ENCODE measurements at regions not wholly inside any gene's neighbourhood (a gene's known extent, or its start where the extent isn't known, plus 50 kb on each side); places are given as distances from the start of the nearest gene placed in this dataset.
A peak's percentile ranks its signal among the peaks of the same experiment; 100 is the strongest.

DNA sequence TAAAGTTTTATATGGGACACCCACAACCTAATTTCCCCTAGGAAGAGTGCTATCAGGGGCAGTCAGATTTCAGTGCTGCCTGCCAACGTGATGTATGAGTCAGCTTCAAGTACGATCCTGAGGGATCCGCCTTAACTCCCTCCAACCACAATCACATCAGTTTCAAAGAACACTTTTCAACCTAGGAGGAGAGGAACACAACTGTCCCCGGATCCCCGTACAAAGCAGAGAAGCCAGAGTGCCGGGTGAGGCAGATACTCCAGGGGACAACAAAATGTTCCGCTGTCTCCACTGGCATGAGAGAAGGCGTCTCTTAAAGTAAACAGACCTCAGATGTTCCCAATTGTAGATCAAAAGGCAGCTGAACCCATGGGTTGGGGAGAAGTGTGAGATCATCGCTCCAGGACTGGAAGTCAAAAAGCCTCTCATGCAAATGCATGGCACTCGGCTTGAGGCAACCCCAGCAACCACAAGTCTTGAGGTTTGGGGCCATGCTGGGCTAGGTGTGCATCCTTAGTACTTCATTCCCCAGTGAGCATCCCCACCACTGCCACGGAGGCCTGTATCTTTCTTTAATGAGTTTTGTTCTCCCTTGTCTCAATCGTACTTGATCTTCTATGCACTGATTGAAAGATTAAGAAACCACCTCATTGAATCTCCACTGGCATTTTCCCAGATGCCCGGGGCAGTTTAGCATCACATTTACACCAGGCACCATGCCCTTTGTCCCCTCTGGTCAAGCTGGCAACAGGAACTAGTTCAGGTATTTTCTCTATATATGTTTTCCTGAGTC lies 91.0 kb upstream of the CCBE1 start:
- no peaks in the 10 kb centered on the region for H3K9me3 ChIP-seq
- DNase-seq: no peak
- TF ChIP-seq, protein P1, sequence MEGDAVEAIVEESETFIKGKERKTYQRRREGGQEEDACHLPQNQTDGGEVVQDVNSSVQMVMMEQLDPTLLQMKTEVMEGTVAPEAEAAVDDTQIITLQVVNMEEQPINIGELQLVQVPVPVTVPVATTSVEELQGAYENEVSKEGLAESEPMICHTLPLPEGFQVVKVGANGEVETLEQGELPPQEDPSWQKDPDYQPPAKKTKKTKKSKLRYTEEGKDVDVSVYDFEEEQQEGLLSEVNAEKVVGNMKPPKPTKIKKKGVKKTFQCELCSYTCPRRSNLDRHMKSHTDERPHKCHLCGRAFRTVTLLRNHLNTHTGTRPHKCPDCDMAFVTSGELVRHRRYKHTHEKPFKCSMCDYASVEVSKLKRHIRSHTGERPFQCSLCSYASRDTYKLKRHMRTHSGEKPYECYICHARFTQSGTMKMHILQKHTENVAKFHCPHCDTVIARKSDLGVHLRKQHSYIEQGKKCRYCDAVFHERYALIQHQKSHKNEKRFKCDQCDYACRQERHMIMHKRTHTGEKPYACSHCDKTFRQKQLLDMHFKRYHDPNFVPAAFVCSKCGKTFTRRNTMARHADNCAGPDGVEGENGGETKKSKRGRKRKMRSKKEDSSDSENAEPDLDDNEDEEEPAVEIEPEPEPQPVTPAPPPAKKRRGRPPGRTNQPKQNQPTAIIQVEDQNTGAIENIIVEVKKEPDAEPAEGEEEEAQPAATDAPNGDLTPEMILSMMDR (IDR thresholded peaks at IDR 0.05): no peak
- H3K27me3 ChIP-seq (ENCODE audit: low read depth): no peaks in the 10 kb centered on the region
- no peak overlapping the region for H3K27ac ChIP-seq
- ATAC-seq: no peak
- intact Hi-C loops (cut with DNase I): no loop called here
- no peak overlapping the region for H3K4me3 ChIP-seq
- no peaks in the 10 kb centered on the region for H3K36me3 ChIP-seq
- H3K4me1 ChIP-seq: no peaks in the 10 kb centered on the region

DNA sequence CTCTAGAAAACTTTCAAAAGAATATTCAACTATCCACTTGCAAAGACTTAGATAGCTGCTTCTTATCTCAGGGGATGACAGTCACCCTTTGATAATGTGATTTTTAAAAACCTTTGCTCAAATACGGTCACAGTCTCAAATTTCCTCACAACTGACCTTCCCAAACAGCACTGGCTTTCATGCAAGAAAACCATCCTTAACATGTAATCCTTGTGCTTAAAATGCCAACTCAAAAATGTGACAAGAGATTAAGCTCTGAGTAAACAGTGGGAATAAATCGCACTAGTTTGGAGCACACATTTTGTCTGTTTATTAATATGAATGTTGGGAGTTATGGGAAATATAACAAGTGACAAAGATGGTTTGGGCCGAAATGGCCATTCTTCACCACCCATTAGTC lies 87.5 kb upstream of the CCBE1 start:
- H3K36me3 ChIP-seq: no peaks in the 10 kb centered on the region
- DNase-seq (no peak), ATAC-seq (no peak)
- no peaks in the 10 kb centered on the region for H3K27me3 ChIP-seq (ENCODE audit: low read depth)
- no peaks in the 10 kb centered on the region for H3K4me1 ChIP-seq
- TF ChIP-seq, protein P1 (IDR thresholded peaks at IDR 0.05): no peak
- no peak overlapping the region for H3K27ac ChIP-seq
- H3K9me3 ChIP-seq: no peaks in the 10 kb centered on the region
- H3K4me3 ChIP-seq: no peak overlapping the region
- intact Hi-C loops (cut with DNase I): no loop called here

DNA sequence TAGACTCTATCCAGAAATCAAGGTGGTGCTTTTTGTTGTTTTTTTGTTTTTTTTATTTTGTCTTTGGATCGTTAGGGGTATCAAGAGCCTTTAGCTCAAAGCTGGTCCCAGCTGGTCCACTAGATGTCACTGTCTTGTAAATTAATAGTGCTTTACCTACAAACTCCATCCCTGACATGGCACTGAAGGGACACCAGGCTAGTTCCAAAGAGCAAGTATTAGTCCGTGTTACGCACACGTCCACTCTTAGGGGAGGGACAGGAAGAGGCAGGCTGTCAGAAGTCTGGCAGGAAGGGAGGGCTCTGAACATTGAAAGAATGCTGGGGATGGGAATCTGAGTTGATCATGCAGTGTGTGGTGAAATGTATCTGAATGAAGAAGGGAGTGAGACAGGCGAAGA lies 85.9 kb upstream of the CCBE1 start:
- DNase-seq (no peak), ATAC-seq (no peak)
- Histone ChIP-seq H3K4me1 (no peaks in the 10 kb centered on the region), H3K36me3 (no peaks in the 10 kb centered on the region), H3K27ac (no peak overlapping the region), H3K27me3 (ENCODE audit: low read depth) (no peaks in the 10 kb centered on the region), H3K9me3 (no peaks in the 10 kb centered on the region), H3K4me3 (no peak overlapping the region)
- TF ChIP-seq, protein P1 (IDR thresholded peaks at IDR 0.05): peak; percentile 23
- intact Hi-C loops (cut with DNase I): no loop called here

DNA sequence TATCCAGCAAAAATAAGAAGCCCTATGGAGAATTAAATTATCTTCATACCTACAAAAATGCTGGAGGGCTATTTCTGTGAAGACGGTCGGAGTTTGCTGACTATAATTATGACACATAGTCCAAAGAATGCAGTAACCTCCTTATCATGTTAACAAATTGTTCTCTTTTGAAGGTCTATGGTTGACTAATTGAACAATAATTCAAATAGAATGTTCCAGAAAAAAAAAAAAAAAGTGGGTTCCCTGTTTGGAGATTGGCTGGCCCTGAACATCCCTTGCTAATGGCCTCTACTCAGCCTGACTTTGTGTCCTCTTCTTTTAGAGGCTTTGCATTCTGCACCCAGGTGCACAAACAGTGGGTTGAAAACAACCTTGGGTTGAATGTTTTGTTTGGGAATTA lies 82.8 kb upstream of the CCBE1 start:
- no peak overlapping the region for H3K27ac ChIP-seq
- no peak for ATAC-seq
- no peak overlapping the region for H3K4me3 ChIP-seq
- peaks cover 4% of the 10 kb centered on the region for H3K9me3 ChIP-seq
- H3K36me3 ChIP-seq: no peaks in the 10 kb centered on the region
- intact Hi-C loops (cut with DNase I): no loop called here
- no peaks in the 10 kb centered on the region for H3K4me1 ChIP-seq
- DNase-seq: no peak
- TF ChIP-seq, protein P1 (IDR thresholded peaks at IDR 0.05): no peak
- H3K27me3 ChIP-seq (ENCODE audit: low read depth): no peaks in the 10 kb centered on the region

DNA sequence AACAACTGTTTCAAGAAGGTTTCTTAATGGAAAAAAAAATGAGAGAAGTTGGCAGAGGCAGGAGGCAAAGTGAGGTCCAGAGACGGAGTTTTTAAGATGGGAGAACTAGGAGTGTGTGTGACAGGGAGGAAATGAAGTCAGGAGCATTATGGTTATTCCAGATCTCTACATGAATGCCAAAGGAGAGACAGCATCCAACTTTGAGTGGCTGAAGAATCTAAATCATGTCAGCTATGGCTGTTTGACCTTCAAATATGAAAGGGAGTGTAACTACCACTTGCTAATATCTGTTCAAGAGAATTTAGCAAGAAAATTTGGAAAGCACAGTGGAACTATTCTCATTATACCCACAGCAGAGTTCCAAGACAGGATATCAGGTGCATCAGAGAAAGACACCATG lies 81.2 kb upstream of the CCBE1 start:
- Histone ChIP-seq H3K9me3 (peaks cover 4% of the 10 kb centered on the region), H3K4me3 (no peak overlapping the region), H3K27ac (no peak overlapping the region), H3K27me3 (ENCODE audit: low read depth) (no peaks in the 10 kb centered on the region), H3K4me1 (no peaks in the 10 kb centered on the region), H3K36me3 (no peaks in the 10 kb centered on the region)
- TF ChIP-seq, protein P1 (IDR thresholded peaks at IDR 0.05): no peak
- intact Hi-C loops (cut with DNase I): no loop called here
- DNase-seq (no peak), ATAC-seq (no peak)
